ENCODE measurements at regions not wholly inside any gene's neighbourhood (a gene's known extent, or its start where the extent isn't known, plus 50 kb on each side); places are given as distances from the start of the nearest gene placed in this dataset.

DNA sequence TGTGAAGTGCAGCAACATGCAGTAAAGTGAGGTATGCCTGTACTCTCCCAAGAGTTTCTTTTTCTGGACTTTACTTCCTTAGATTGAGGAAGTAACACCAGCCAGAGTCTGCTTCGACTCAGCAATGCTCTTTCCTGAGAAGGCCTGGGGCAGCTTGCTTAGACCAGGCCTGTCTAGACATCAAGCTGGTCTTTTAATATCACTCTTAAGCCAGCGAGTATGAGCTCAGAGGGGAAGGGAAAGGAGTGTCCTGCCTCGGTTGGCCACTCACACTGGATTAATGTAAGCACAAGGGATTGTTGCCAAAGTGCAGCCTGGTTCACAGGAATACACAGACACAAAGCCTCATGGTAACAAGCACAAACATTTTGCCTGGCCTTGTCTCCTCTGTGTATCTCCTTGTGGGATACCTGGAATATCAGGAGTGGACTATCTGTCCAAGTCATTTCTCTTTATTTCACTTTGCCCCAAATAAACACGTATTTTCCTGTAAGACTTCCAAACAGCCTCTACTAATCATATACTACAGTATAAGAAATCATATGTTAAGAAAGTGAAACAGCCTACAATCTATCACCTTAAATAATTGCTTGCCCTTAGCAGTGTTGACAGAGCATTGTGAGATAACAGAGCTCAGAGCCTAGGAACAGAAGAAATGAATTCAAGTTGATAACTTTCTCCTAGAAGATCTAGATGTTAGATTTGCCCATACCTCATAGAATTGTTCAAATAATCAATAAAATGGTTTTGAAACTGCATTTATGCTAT lies 121.2 kb upstream of the DAAM1 start:
- no peak for DNase-seq

DNA sequence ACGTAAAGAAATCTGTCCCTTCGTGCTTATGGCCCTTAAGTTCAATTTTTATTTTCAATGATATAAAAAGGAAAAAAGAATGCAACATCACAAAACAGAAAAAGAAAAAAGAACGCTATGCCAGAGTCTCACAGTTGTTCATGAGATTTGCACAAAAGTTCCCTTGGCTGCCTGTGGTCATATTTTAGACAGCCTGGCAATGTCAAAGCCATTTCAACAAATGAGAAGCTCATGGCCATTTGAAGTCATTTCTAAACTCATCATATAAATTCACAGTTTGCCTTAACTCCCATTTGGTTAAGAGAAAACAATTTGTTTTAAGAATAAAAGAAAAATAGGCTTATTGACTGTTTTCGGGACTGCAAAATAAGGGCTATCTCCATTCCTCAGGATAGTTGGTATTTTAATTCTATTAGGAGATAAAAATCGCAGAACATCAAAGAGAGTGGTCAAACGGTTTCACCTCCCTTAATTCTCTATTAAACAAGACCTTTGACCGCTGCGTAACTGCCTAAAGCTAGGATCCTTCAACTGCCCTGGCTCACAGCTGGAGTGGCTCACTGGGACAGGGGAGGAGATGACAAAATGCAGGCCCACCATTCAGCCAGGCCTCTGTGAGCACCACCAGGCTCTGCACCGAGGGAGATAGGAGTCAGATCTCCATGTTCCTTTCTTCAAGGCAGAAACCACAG lies 119.2 kb upstream of the DAAM1 start:
- no peak for DNase-seq

DNA sequence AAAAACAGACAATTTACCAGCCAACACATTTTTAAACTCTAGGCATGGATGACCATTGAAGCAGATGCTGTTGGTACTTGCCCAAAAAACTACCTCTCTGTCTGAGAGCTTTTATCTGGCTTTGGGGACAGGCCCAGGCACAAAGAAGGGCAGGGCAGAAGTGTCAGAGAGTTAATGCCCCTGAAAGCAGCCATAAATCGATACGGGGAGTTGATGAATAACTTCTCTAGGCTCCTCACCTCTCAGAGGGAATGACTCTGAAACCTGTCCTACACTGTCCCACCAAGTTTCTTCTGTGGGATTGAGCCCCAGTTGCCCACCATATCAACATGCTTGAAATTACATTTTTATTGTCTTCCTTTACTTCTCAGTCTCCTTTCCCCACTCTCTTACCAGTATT lies 113.0 kb upstream of the DAAM1 start:
- DNase-seq: no peak

DNA sequence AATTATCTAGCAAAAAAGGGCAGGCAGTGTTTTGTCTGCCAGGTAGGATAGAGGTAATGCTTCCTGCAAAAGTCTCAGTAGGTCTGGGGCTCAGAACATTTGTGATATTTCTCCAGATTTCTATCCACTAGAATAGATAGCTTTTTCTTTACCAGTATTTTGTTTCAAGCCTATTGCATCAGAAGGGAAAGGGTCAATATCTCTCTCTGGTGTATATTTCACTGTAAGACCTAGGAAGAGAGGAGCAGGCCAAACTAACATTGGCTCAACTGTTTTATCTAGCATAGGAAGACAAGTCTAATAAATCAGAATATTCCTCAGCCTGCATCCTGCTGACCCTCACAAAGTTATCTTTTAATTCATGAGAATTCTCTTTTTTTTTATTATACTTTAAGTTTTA lies 106.7 kb upstream of the DAAM1 start:
- DNase-seq: peak; percentile 18

DNA sequence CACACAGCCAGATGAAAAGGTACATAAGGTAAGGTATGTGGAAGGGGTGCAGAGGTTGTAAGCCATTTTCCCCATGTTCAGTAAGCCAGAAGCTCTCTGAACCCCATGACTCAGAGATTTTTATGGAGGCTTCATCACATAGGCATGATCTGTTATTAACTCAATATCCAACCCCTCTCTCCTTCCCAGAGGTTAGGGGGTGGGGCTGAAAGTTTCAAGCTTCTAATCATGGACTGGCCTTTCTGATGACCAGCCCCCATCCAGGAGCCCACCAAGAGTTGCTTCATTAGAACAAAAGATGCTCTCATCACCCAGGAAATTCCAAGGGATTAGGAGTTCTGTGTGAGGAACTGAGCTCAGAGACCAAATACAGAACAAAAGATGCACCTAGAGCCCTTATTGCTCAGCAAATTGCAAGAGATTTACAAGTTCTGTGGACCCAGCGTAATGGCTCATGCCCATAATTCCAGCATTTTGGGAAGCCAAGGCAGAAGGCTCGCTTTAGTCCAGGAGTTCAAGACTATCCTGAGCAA lies 103.2 kb upstream of the DAAM1 start:
- DNase-seq: no peak

- DNase-seq: peak; percentile 75
These were observed 102.1 kb upstream of the DAAM1 start for GRCh38 chr14:59086241-59086882.

GRCh38 chr14:59087240-59087639 lies 101.2 kb upstream of the DAAM1 start:
- DNase-seq: no peak

- DNase-seq: no peak
These were observed 100.8 kb upstream of the DAAM1 start for GRCh38 chr14:59087711-59088110.

- DNase-seq: peak; percentile 17
These were observed 97.9 kb upstream of the DAAM1 start for GRCh38 chr14:59090572-59090971.

DNA sequence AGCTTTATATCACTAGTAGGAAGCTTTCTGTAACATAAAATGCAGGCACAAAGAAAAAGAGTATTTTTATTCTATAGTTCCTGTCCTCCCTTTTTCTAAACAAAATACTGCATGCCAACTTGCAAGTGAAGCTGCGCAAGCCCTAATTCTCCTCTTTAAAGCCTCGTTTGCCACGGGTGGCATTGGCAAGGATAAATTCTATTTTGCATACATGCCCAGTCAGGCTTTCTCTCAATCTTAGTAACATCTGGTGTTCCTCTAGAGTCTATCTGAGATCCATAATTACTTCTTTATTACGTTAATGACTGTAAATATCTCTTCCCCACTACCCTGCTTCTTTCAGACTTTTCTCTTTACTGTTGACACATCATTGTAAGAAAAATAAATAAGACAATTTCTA lies 97.1 kb upstream of the DAAM1 start:
- no peak for DNase-seq

GRCh38 chr14:59091976-59092375 lies 96.5 kb upstream of the DAAM1 start:
- DNase-seq: no peak

- DNase-seq: peak; percentile 4
These were observed 94.6 kb upstream of the DAAM1 start for GRCh38 chr14:59093902-59094301.

GRCh38 chr14:59096303-59096702 lies 92.2 kb upstream of the DAAM1 start:
- no peak for DNase-seq

DNA sequence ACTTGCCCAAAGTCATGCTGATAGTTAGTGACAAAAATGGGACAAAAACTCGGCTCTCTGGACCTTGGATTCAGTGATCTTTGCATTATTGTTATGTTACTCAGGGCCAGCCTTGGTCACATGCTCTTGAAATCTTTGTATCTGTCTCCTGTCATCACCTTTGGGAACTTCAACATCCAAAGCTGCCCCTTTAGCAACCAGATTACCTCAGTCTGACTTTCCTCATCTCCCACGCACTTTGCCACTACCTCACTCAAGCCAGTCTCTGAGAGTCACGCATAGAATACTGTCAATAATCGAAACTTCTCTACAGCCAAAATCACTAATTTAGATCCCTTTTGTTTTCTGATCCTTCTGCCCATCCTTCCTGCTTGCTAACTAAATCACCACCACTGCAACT lies 90.8 kb upstream of the DAAM1 start:
- no peak for DNase-seq

GRCh38 chr14:59098377-59098776 lies 90.1 kb upstream of the DAAM1 start:
- peak; percentile 83 for DNase-seq

GRCh38 chr14:59100205-59100604 lies 88.3 kb upstream of the DAAM1 start:
- no peak for DNase-seq

GRCh38 chr14:59101476-59101875 lies 87.0 kb upstream of the DAAM1 start:
- no peak for DNase-seq

DNA sequence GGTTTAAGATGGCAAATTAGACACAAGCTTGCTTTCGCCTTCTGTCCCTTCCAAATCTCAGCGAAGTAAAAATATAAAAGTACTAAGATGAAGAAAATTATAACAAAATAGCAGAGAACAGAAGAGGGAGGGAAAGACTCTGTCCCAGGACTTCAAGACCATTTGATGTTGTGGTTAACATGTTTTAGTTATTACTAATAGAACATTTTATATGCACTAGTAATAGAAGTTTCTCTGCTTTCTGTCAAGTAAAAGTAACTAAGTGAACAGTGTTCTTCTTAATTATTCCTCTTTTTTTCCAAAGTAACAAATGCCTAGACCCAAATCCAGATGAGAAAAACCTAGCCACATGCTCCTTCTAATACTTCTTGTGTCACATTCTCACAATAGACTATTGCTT lies 85.1 kb upstream of the DAAM1 start:
- peak; percentile 42 for DNase-seq

- DNase-seq: no peak
These were observed 80.6 kb upstream of the DAAM1 start for GRCh38 chr14:59107819-59108218.

GRCh38 chr14:59116984-59117415 lies 71.5 kb upstream of the DAAM1 start:
- no peak for DNase-seq

DNA sequence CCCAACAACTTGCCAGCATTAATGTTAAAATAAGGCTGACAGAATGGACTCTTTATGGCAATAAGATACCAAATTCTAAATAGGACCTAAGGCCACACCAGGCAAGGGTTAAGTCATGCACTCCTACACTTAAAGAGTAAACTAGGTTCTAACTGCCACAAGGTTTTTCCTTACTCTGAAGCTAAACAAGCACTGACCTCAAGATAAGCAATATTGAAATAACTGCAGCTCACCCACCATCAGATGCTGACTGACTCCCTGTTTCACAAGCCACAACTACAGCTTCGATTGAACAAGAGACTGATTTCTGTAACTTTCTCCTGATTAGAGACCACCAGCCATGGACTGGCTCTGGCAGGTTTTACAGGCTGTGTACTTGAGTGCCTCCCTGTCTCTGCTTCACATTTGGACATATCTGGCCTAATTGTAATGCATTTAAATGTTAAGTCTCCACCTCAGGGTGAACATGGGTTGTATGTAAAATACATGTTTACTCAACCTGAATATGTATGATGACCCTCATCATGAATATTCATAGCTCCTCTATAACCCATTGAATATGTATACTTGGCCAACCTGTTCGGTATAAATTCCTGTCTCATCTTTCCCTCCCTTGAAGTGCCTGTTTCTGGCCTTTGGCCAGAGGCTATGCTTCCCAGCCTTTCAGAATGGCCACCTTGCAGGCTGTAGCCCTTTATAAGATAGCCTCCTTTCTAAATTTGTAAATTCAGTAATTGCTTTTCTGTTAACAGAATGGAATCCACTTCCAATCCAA lies 70.5 kb upstream of the DAAM1 start:
- no peak for DNase-seq

DNA sequence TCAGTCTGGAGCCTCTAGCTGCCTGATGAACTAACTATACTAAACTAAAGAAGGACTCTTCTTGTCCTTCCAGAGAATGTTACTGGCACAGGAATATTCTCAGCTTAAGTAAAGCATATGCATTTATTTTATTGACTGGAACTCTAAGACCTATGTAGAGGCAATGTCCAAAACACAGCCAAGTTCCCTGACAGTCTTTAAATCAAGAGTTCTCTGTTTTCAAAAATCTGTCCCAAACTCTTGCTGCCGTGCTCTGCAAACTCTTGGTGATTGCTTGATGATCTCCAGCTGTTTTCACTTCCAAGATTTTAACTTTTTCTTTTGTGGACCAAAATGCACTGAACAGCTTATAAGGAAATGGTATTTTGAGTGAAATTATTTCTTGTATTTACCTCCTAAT lies 67.5 kb upstream of the DAAM1 start:
- DNase-seq: no peak

GRCh38 chr14:59123531-59123930 lies 64.9 kb upstream of the DAAM1 start:
- DNase-seq: no peak
